Lung (tissue), 11 donors: ENCODE measurements at regions not wholly inside any gene's neighbourhood (a gene's known extent, or its start where the extent isn't known, plus 50 kb on each side); places are given as distances from the start of the nearest gene placed in this dataset.

Source experiments
- ATAC-seq: fragments of 200-7000 bp; cut with Tn5 transposase; one replicate; pipeline ENCODE4 v1.9.1; 2020; ENCODE audit warnings: moderate number of reproducible peaks; ENCODE audit not compliant: insufficient read depth, low FRiP score
- DNase-seq, 3 donors: peaks; one replicate each; pipeline ENCODE4 v3.0.0-alpha.2; 2013 to 2017
- H3K27ac ChIP-seq, 2 donors: one replicate each; pipeline ENCODE4 v1.5.1; 2013; ENCODE audit warnings: mild to moderate bottlenecking in 2 of 2, moderate library complexity in 2 of 2, control low read depth in 1 of 2, inconsistent platforms in 1 of 2, low read depth in 1 of 2, low read length in 1 of 2
- H3K27me3 ChIP-seq, 3 donors: one replicate each; pipeline ENCODE4 v1.5.1; 2013; ENCODE audit warnings: low read length in 2 of 3; ENCODE audit not compliant: control insufficient read depth in 3 of 3, insufficient read depth in 3 of 3
- H3K36me3 ChIP-seq, 4 donors: one replicate each; pipeline ENCODE4 v1.5.1; 2013; ENCODE audit warnings: low read length in 4 of 4, mild to moderate bottlenecking in 1 of 4, moderate library complexity in 1 of 4; ENCODE audit not compliant: control insufficient read depth in 4 of 4, insufficient read depth in 4 of 4
- H3K4me1 ChIP-seq, 5 donors: one replicate each; pipeline ENCODE4 v1.5.1; 2013; ENCODE audit warnings: low read length in 5 of 5, mild to moderate bottlenecking in 2 of 5, moderate library complexity in 1 of 5; ENCODE audit not compliant: control insufficient read depth in 5 of 5, insufficient read depth in 5 of 5
- H3K4me3 ChIP-seq: one replicate; pipeline ENCODE4 v1.5.1; 2013; ENCODE audit warnings: mild to moderate bottlenecking, control low read depth, moderate library complexity
- H3K9ac ChIP-seq, 2 donors: one replicate each; pipeline ENCODE4 v1.5.1; 2013; ENCODE audit warnings: low read length in 2 of 2, control low read depth in 1 of 2; ENCODE audit not compliant: insufficient read depth in 1 of 2
- H3K9me3 ChIP-seq, 4 donors: one replicate each; pipeline ENCODE4 v1.5.1; 2013; ENCODE audit warnings: low read length in 3 of 4, mild to moderate bottlenecking in 1 of 4, moderate library complexity in 1 of 4; ENCODE audit not compliant: control insufficient read depth in 4 of 4, insufficient read depth in 3 of 4
- CTCF ChIP-seq: IDR thresholded peaks from 2 replicates; pipeline ENCODE4 v1.5.1; 2012; ENCODE audit warnings: mild to moderate bottlenecking; ENCODE audit errors: control extremely low read depth, extremely low read depth
- WGBS, 2 donors: extraction: QIAGEN DNeasy Blood & Tissue Kit; methylation state at CpG; one replicate each; pipeline ENCODE4 v1.1.7; 2013; 5-methylcytosine and 5-hydroxymethylcytosine counted together
- donor health status: control.
- donor health status: control.
- donor health status: Bipolar disorder and iron deficiency.
- donor health status: healthy.
- donor health status: DM: yes; HTN: yes; CAD: no.

DNA sequence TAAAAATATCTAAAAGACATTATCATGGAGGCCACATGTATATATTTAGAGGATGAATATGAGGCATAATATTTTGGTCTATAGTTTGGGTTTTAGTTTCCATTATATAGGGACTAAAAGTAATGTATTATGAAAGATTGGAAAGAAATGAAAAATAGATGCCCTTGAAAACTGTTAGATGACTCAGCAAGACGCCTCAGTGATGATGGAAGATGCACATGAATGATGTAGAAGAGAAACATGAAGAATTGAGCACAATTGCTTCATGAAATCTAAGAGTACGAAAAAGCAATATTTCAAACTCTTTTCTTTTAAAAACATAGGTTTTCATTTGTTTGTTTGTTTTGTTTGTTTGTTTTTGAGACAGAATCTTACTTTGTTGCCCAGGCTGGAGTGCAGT is 89.8 kb downstream of the ARL4A start:
- Histone ChIP-seq H3K27me3 (peaks cover 0 to 2% (median 0%) of the 10 kb centered on the region in 3 donors), H3K9ac (no peak overlapping the region), H3K4me1 (no peaks in the 10 kb centered on the region), H3K27ac (no peak overlapping the region), H3K9me3 (no peaks in the 10 kb centered on the region), H3K36me3 (no peaks in the 10 kb centered on the region), H3K4me3 (no peak overlapping the region)
- WGBS, 2 donors = 87 to 96% methylated on average over 2 of the region's 2 CpGs
- ATAC-seq = no peak
- no peak for DNase-seq
- no peak for TF ChIP-seq CTCF

GRCh38 chr7:12779947-12780346 is 92.5 kb downstream of the ARL4A start:
- Histone ChIP-seq H3K36me3 (no peaks in the 10 kb centered on the region), H3K27ac (no peak overlapping the region), H3K4me1 (no peaks in the 10 kb centered on the region), H3K9me3 (no peaks in the 10 kb centered on the region), H3K27me3 (peaks cover 0 to 2% (median 0%) of the 10 kb centered on the region in 3 donors), H3K4me3 (no peak overlapping the region), H3K9ac (no peak overlapping the region)
- WGBS, 2 donors = 57 to 78% methylated on average over 3 of the region's 3 CpGs
- DNase-seq (no peak), ATAC-seq (no peak)
- TF ChIP-seq CTCF = no peak

- Histone ChIP-seq H3K27ac (no peak overlapping the region), H3K9ac (no peak overlapping the region), H3K27me3 (no peaks in the 10 kb centered on the region), H3K4me1 (no peaks in the 10 kb centered on the region), H3K9me3 (no peaks in the 10 kb centered on the region), H3K4me3 (no peak overlapping the region), H3K36me3 (no peaks in the 10 kb centered on the region)
- 39 to 76% methylated on average over 1 of the region's 1 CpG for WGBS, 2 donors
- DNase-seq = peak in 1 of 3 donors; percentile 22
- ATAC-seq = no peak
- no peak for TF ChIP-seq CTCF
Observed at GRCh38 chr7:12783421-12784095, 96.1 kb downstream of the ARL4A start.

DNA sequence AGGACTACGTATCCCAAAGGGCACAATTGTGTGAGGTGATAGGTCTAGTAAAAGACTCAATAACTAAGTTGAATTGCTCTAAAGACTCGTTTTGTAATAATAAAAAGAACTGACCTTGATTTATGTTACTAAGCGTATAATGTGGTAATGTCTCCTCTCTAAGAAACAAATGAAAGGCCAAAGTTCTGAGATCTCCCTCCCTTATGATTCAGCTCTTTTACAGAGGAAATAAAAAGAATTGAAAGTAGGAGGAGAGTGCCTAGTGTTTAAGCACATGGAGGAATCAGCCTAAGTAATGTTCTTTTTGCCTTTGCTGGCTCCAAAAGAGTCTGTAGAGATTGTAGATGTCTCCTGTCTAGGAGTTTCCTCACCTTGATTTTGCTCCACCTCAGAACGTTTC is 98.0 kb downstream of the ARL4A start:
- ATAC-seq (no peak), DNase-seq (no peak)
- Histone ChIP-seq H3K9me3 (no peaks in the 10 kb centered on the region), H3K4me3 (no peak overlapping the region), H3K9ac (no peak overlapping the region), H3K27ac (no peak overlapping the region), H3K4me1 (no peaks in the 10 kb centered on the region), H3K36me3 (no peaks in the 10 kb centered on the region), H3K27me3 (no peaks in the 10 kb centered on the region)
- TF ChIP-seq CTCF = no peak
- 91 to 93% methylated on average over 4 of the region's 4 CpGs for WGBS, 2 donors
